NCI-H2107 treated with DMSO at 0.1 percent for 48 hours (cell line): ENCODE measurements at regions not wholly inside any gene's neighbourhood (a gene's known extent, or its start where the extent isn't known, plus 50 kb on each side); places are given as distances from the start of the nearest gene placed in this dataset.
"Not testable (repeated sequence)": the region's sequence is repeated elsewhere in the genome, so short reads cannot be mapped to it uniquely, and the experiment has no call there.

ENCODE experiments used
- DNase-seq: peaks from one replicate; lab custom pipeline; 2025; ENCODE audit not compliant: unreplicated experiment; lab: John Stamatoyannopoulos, UW

DNA sequence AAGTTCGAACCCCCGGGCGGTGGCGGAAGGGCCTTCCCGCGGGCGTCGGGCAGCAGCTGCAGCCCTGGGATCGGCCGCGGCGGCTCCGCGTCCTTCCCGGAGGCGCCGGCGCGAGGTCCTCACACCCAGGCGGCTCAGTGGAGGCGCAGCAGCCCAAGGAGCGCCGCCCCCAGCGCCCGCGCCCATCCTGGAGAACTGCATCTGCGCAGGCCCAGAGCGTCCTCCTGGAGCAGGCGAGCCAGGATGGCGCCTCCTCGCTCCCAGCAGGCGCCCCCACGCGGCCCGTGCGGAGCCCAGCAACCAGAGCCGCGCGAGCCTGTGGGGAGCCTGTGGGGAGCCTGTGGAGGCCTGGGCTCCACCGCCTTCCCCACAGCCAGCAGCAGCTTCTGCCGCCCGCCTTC, 872.5 kb downstream of the TMEM121 start:
- not testable (repeated sequence) for DNase-seq

DNA sequence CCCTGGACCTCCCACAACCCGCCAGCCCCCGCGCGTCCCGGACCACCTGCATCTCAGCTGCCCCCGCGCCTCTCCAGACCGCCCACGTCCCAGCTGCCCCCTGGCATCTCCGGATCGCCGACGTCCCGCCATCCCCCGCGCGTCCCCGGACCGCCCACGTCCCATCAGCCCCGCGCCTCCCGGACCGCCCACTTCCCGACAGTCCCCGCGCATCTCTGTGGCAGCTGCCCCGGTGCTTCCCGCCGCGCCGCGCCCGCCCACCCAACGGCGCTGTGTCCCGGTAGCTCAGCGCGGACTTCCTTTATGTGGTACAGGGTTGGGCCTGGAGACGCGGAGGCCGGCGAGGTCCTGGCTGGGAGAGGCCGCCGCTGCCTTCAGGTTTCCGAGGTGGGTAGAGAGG, 874.9 kb downstream of the TMEM121 start:
- DNase-seq, result not testable (repeated sequence)

DNA sequence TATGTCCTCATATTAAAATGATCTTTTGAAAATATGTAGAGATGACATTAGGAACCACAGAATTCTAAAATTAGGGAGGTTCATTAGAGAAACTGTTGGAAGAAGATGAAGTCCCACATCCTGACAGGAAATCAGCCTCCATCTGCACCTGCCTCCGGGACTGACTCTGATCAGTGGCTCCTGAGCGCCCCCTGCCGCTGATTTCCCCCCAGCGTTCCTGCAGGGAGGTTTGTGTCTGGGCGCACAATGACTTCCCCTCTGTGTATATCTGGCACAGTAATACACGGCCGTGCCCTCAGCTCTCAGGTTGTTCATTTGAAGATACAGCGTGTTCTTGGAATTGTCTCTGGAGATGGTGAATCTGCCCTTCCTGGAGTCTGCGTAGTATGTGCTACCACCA, 883.8 kb downstream of the TMEM121 start:
- not testable (repeated sequence) for DNase-seq

DNA sequence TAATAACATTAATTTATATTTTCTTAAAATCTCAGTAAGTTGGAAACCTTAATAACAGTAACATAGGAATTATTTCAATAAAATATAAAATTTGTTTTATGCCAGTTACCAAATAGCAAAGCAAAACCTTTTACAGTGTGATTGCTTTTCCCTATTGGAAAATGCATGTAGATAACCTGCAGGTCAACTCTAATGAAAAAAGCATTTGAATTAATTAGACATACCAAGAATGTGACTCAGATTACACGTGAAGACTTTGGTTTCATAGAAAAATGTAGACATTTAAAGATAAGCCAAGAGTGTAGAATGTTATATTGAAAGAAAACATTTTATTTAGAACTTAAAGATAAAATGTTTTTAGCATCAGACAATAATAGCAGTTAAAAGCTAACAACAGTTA, 888.1 kb downstream of the TMEM121 start:
- DNase-seq, result no peak

DNA sequence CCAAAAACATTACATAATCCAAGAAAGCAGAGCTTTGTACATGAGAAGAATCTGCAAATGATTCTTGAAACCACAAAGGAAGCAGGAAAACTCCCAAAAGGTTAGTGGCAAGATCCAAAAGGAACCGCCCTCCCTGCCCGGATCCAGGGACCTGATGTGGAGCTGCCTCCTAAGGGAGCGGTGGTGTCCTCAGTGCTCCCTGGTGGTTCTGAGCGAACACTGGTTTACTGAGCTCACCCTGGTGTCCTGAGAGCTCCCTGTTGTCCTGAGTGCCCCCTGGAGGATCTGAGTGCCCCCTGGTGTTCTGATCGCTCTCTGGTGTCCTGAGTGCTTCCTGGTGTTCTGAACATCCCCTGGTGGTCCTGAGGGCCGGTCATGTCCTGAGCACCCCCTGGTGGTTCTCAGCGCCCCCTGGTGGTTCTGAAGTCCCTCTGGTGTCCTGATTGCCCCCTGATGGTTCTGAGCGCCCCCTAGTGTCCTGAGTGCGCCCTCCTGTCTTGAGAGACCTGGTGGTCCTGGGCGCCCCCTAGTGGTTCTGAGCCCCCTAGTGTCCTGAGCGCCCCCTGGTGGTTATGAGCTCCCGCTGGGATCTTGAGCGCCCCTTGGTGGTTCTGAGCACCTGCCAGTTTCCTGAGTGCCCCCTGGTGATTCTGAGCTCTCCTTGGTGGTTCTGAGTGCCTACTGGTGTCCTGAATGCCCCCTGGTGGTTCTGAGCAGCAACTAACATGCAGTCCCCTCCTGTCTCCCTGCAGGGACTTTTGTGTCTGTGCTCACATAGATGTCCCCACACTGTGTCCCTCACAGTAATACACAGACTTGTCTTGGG, 891.1 kb downstream of the TMEM121 start:
- no peak for DNase-seq

DNA sequence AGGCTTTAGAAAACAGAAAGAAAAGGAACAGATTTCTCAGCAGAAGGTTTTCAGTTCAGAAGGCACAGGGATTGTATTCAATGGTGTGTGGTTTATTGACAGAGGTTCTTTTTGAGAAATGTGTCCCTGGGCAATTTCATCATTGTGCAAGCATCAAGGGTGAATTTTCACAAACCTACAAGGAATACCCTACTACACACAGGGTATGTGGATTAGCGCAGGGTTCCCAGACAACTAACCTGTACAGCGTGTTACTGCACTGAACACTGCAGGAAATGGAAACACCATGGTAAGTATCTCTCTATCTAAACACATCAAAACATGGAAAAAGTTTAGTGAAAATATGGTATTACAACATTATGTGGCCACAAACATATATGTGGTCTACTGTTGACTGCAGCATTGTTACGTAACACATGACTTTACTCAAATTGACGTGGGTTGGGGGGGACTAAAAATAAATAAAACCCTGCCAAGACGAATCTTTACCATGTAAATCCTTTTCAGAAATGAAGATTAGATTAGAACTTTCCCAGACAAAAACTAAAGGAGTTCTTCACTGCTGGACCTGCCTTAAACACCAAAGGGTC, 893.1 kb downstream of the TMEM121 start:
- DNase-seq, result no peak

DNA sequence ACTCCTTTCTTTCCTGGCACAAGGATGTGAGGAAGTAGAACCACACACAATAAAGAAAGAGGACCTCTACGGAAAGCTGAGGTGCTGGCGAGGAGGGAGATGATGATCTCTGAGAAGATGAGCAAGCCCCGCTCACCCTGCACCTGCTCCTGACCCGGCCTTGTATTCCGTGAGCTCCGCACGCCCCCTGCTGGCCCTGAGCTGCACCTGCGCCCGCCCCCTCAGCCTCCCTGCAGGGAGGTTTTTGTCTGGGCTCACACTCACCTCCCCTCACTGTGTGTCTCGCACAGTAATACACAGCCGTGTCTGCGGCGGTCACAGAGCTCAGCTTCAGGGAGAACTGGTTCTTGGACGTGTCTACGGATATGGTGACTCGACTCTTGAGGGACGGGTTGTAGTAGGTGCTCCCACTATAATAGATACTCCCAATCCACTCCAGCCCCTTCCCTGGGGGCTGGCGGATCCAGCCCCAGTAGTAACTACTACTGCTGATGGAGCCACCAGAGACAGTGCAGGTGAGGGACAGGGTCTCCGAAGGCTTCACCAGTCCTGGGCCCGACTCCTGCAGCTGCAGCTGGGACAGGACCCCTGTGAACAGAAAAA, 895.1 kb downstream of the TMEM121 start:
- peak; percentile 72 for DNase-seq

DNA sequence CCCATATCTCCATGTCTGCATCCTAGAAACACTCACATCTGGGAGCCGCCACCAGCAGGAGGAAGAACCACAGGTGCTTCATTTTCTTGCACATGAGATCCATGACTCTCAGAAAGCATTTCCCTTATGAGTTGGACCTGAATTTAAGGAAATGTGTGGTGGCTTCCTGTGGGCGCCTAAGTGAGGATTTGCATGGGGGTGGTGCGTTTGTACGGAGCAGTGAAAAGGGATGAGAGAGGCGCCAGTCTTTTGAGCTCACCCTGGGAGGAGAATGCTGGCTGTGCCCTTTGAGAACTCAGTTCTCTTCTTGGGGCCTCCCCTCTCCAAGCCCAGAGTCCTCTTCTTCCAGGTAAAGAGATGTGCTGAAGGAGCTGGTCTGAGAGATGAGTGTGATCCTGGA, 895.7 kb downstream of the TMEM121 start:
- DNase-seq, result no peak

DNA sequence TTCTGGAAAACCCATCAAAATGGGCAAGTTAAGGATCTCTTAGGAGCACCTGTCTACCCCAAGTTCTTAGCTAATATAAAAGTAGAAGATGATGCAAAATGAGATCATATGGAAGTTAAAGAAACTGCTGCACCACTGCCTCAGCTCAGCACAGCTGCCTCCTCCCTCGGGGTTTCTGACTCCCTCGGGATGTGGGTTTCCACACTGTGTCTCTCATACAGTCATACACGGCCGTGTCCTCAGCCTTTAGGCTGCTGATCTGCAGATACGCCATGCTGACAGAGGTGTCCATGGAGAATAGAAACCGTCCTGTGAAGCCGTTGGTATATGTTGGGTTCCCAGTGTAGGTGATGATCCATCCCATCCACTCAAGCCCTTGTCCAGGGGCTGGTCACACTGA, 898.8 kb downstream of the TMEM121 start:
- not testable (repeated sequence) for DNase-seq

DNA sequence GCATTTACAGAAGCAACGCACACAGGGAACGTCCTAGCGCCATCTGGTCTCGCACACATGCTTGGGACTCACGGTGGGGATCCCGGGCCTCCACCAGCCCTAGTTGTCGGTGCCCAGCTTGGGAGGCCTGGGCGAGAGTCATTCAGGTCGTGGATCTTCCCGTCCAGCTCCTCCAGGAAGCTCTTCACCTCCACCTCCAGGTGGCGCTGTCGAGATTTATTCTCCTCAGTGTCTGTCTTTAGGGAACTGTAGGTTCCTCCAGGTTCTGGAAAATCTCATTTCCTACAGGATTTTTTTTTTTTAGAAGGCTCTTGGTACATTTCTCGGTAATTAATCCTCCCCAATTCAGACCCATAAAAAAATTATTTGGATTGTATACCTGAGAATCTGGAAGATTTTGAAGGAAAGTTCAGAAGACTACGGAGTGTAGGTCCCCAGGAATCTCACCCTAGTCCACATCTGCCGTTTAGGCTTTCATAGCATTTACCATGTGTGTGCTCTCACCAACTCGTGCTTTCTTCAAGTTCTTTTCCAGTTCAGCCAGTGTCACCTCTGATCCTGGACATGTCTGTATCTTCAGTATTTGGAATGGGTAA, 910.0 kb downstream of the TMEM121 start:
- DNase-seq, result peak; percentile 38

DNA sequence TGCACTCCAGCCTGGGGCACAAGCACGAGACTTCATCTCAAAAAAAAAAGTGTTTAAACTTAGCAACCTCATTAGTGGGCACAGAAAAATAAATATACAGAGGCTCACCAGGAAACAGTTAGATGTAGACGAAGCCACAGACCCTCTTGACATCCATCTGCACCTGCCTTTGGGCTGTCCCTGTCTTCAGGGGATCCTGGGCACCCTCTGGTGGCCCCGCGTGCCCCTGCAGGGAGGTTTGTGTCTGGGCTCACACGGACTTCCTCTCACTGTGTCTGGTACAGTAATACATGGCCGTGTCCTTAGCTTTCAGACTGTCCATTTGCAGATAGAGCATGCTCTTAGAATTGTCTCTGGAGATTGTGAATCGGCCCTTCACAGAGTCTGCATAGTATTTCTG, 916.5 kb downstream of the TMEM121 start:
- DNase-seq, result peak; percentile 91

DNA sequence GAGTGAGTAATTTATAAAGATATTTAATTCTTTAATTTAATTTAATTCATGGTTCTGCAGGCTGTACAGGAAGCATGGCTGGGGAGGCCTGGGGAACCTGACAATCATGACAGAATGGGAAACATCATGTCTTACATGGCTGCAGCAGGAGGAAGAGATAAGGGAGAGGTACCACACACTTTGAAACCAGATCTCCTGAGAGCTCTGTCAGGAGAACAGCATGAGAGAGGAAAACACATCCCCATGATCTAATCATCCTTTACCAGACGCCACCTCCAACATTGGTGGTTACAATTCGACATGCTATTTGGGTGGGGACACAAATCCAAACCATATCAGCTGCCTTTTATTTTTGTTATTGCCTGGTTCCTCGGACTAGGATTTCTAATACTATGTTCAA, 928.6 kb downstream of the TMEM121 start:
- DNase-seq, result no peak

DNA sequence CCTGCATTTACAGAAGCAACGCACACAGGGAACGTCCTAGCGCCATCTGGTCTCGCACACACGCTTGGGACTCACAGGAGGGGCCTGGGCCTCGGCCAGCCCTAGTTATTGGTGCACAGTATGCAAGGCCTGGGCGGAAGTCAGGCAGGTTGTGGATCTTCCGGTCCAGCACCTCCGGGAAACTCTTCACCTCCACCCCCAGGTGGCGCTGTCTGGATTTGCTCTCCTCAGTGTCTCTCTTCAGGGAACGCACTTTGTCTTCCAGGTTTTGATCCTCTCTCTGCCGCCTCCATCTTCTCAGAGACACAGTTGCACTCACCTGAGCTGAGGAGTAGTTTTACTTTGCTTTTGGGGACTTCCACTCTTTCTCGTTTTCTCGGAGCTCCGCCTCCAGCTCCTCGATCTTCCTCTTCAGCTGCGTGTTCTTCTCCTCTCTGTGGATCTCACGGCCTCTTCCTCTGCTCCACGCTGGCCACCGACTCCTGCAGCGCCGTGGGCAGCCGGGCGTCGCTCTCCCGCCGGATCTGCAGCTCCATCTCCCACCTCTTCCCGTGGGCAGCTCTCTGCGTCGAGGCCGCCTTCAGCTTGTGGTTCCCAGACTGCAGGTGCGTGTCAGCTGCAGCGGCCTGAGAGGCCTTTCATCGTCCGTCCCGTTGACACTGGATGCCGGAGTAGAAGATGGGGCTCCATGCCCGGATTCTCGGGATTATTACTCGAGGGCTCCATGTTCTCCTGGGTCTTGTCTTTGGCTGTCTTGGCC, 933.8 kb downstream of the TMEM121 start:
- DNase-seq, result no peak

DNA sequence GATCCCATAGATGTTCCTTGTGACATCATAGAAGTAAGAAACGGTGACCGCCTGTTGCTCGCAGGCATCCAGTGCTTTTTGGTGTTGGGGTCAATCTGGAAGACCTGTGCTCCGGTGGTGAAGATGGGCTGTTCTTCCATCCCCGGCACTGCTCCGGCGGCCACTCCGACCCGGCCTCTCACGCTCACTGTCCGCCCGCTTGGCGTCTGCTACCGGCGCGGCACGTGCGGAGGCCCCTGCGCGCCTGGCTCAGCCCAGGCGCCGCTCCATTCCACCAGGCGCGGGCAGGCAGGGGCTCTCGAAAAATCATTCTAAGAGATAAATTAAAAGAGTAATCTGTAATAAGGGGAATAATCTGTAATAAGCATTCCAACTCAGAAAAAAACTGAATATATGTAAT, 934.5 kb downstream of the TMEM121 start:
- DNase-seq, result no peak

DNA sequence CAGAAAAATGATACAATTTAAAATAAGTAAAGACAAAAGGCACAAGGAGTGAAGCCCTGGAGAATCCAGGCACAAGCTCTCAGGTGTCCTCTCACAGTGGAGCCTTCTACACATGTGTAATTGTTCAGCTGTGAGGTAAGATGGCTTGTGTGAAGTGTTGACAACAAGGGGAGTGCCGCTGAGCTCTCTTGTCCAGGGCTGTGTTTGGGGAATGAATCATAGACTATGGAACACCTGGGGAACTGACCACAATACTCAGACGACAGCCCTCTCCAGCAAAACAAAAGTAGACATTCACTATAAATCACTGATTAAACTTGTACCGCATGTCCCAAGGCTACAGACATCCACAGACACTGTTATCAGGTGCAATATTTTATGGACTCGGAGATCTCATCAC, 940.1 kb downstream of the TMEM121 start:
- DNase-seq, result peak; percentile 75

DNA sequence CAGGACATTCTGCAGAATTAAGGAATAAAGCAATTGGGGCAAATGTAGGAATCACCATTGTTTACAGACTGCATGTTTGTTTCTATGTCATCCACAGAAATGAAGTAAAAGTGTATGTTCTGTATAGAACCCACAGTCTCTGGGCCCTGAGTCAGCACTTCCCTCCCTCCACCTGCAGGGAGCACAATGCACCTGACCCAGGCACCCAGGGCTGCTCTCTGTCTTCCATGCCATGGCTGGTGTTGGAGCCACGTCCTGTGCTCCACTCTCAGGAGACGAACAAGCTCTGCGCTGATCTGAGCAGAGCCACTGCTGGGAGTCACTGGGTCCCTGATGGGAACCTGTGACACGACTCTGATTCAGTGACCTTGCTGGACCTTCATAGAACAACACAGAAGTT, 942.5 kb downstream of the TMEM121 start:
- DNase-seq, result not testable (repeated sequence)

DNA sequence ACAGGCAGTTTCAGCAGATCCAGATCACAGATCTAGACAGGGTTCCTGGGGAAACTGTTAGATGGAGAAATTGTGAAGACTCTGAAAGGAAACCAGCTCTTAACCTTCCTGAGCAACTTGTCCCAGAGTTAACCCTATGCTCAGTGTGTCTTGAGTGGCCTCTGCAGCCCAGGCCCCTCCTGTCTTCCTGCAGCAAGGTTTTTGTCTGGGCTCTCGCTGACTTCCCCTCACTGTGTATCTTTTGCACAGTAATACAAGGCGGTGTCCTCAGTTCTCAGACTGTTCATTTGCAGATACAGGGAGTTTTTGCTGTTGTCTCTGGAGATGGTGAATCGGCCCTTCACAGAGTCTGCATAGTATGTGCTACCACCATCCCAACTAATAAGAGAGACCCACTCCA, 943.6 kb downstream of the TMEM121 start:
- not testable (repeated sequence) for DNase-seq

DNA sequence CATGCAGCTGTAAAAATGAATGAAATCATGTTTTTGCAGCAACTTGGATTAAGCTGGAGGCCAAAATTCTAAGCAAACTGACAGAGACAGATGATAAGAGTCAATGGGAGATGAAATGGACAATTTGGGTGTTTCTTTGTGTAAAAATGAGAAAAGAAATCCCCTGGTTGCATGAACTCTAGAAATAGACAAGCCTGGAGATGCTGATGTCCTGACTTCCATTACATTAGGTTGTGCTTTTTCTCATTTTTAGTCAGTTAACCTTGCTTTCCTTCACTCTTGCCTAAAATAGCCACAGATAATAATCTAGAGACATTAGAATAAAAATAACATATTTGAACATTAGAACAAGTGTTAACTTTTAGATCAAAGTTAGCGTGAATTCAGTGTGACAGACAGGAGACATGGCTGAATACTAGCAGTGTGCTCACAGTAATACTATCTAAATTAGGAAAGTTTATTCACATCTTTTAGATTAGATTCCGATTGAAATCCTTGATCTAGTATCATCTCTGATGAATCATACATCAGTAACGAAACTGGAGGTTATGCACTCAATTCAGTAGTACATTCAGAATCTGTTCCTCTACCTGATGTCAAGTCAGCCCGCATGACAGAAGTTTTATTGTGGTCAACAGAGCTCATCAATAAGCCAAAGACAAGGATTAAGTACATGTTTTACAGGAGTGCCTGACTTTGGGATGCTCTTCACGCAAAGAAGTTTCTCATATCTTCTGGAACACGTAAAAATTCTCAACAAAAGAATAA, 948.1 kb downstream of the TMEM121 start:
- DNase-seq, result not testable (repeated sequence)

DNA sequence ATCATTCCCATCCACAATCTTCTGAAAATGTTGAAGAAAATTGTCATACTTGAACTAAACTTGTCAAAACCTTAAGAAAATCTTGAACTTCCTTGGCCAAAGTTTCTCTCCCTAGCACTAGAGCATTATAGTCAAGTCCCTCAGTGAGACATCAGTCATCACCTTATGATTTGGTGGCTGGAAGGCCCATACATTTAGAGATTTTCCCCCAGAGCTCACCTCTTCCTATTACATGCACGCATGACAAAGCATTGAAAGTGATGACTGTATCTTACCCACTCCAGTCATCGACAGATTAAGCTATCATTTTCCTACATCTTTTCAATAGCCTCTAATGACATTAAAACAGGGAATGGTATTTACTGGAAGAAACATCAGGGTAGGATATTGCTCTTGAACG, 948.8 kb downstream of the TMEM121 start:
- DNase-seq, result peak; percentile 18

DNA sequence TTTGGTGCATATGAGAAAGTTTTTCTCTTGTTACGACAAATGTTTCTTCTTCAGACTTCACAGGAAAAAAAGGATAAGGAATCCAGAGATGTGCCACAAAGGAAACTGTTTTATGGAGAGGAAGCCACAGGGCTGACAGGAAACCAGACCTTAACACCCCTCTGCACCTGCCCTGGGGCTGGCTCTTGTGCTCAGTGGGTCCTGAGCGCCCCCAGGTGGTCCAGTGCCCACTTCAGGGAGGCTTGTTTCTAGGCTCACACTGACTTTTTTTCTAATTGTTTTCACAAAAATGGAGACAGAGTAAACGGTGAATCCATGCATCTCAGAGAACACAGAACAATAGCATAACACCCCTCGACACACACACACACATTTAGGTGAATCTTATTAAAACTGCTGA, 951.2 kb downstream of the TMEM121 start:
- DNase-seq, result not testable (repeated sequence)
